ENCODE measurements at regions not wholly inside any gene's neighbourhood (a gene's known extent, or its start where the extent isn't known, plus 50 kb on each side); places are given as distances from the start of the nearest gene placed in this dataset.

DNA sequence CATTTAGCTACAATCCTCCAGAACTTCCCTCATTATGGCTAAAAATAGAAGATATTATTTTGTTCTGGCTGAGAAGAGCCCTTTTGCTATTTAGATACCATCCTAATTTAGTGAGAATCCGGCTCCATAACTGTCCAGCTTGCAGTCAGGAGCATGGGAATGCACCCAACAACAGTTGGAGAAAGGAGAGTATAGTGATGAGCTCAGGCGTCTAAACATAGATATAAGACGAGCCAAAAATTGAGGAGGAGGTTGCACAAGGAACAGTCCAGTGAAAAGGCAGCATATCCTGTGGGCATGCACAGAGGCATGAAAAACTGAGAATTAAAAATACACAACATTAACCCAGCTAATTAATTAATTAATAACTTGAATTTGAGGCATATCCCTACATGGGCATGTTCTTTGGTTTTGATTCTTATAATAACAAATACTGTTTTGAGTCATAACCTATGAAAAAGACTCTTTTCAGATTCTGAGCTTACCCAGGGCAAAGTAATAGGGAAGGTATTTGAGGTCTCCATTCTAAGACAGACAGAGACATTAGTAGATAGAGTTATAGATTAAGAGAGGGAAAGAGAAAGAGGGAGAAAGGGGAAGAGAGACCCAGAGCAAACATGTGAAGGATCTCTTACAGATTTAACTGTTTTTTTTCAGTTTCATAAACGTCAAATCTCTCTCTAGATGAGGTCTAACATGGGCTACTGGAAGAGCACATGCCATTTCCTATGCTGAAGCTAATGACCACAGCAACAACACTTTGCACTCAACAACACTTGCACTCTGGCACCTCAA is 311.2 kb downstream of the OSR1 start:
- TF ChIP-seq, protein P1, sequence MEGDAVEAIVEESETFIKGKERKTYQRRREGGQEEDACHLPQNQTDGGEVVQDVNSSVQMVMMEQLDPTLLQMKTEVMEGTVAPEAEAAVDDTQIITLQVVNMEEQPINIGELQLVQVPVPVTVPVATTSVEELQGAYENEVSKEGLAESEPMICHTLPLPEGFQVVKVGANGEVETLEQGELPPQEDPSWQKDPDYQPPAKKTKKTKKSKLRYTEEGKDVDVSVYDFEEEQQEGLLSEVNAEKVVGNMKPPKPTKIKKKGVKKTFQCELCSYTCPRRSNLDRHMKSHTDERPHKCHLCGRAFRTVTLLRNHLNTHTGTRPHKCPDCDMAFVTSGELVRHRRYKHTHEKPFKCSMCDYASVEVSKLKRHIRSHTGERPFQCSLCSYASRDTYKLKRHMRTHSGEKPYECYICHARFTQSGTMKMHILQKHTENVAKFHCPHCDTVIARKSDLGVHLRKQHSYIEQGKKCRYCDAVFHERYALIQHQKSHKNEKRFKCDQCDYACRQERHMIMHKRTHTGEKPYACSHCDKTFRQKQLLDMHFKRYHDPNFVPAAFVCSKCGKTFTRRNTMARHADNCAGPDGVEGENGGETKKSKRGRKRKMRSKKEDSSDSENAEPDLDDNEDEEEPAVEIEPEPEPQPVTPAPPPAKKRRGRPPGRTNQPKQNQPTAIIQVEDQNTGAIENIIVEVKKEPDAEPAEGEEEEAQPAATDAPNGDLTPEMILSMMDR (IDR thresholded peaks at IDR 0.05; ENCODE audit: extremely low read depth in 1 of 2, insufficient read depth in 1 of 2, low read depth in 1 of 2, low read length in 2 of 2), result no peak
- TF ChIP-seq POLR2AphosphoS5 (IDR thresholded peaks at IDR 0.05; ENCODE audit: insufficient read depth, low read depth, low read length) (no peak), GATA2 (IDR thresholded peaks at IDR 0.05; ENCODE audit: insufficient read depth, insufficient read length, low read depth, low read length) (no peak), EZH2 (IDR thresholded peaks at IDR 0.05; ENCODE audit: borderline replicate concordance, low read depth, low read length, severe bottlenecking) (no peak), POLR2A (IDR thresholded peaks at IDR 0.05; ENCODE audit: low read depth, low read length) (no peak), JUN (IDR thresholded peaks at IDR 0.05; ENCODE audit: borderline replicate concordance, insufficient read depth, insufficient read length, low read depth) (no peak), MYC (IDR thresholded peaks at IDR 0.05; ENCODE audit: low read depth, low read length) (no peak)
- TF ChIP-seq, protein P2, sequence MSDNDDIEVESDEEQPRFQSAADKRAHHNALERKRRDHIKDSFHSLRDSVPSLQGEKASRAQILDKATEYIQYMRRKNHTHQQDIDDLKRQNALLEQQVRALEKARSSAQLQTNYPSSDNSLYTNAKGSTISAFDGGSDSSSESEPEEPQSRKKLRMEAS (IDR thresholded peaks at IDR 0.05; ENCODE audit: insufficient read depth, insufficient read length), result no peak

Data from endothelial cell of umbilical vein (primary cell).